ENCODE measurements at regions not wholly inside any gene's neighbourhood (a gene's known extent, or its start where the extent isn't known, plus 50 kb on each side); places are given as distances from the start of the nearest gene placed in this dataset.

DNA sequence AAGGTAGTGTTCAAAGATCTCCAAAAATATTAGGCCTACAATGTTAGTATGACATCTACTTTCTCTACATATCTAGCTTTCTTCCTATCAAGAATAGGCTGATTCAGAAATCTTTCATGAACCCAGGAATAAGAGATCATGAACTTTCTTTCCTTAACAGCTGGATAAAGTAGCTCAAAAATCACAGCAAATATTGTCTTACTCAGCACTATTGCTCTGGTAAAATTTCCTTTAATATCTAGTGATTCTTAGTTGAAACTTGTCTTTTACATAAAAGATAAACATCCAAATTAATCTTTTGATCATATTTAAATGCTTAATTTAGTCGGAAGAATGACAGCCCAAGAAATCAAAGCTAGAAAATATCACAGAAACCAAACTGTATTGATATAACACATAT lies 131.9 kb downstream of the NOL4 start:
- H3K4me3 ChIP-seq (ENCODE audit: low read depth, low read length), result no peak overlapping the region
- no peak overlapping the region for H3K27ac ChIP-seq
- H3K9me3 ChIP-seq (ENCODE audit: severe bottlenecking), result no peaks in the 10 kb centered on the region
- no peaks in the 10 kb centered on the region for H3K27me3 ChIP-seq (ENCODE audit: insufficient read depth, low read depth, severe bottlenecking)
- no peaks in the 10 kb centered on the region for H3K36me3 ChIP-seq
- DNase-seq, result no peak
- TF ChIP-seq, protein P1, sequence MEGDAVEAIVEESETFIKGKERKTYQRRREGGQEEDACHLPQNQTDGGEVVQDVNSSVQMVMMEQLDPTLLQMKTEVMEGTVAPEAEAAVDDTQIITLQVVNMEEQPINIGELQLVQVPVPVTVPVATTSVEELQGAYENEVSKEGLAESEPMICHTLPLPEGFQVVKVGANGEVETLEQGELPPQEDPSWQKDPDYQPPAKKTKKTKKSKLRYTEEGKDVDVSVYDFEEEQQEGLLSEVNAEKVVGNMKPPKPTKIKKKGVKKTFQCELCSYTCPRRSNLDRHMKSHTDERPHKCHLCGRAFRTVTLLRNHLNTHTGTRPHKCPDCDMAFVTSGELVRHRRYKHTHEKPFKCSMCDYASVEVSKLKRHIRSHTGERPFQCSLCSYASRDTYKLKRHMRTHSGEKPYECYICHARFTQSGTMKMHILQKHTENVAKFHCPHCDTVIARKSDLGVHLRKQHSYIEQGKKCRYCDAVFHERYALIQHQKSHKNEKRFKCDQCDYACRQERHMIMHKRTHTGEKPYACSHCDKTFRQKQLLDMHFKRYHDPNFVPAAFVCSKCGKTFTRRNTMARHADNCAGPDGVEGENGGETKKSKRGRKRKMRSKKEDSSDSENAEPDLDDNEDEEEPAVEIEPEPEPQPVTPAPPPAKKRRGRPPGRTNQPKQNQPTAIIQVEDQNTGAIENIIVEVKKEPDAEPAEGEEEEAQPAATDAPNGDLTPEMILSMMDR (IDR thresholded peaks at IDR 0.05; ENCODE audit: low read depth, low read length), result no peak

DNA sequence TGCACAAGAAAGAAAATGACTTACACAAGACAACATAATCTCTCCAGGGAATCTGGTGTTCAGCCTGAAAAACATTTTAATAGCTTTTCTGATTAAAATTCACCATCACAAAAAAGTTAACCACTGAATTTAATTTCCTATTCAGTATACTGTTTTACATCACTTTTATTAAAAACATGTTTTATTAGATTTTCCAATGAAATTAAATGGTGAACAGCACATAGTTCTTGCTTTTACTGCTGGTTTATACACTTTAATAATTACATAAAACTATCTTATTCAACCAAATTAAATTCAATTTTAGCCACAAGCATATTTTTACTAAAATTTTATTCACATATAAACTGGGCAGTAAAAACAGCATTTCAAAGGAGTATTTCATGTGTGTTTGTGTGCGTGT lies 138.3 kb downstream of the NOL4 start:
- Histone ChIP-seq H3K9me3 (ENCODE audit: severe bottlenecking) (no peaks in the 10 kb centered on the region), H3K27me3 (ENCODE audit: insufficient read depth, low read depth, severe bottlenecking) (no peaks in the 10 kb centered on the region), H3K4me3 (ENCODE audit: low read depth, low read length) (no peak overlapping the region), H3K36me3 (no peaks in the 10 kb centered on the region), H3K27ac (no peak overlapping the region)
- TF ChIP-seq, protein P1 (IDR thresholded peaks at IDR 0.05; ENCODE audit: low read depth, low read length), result no peak
- DNase-seq, result no peak

DNA sequence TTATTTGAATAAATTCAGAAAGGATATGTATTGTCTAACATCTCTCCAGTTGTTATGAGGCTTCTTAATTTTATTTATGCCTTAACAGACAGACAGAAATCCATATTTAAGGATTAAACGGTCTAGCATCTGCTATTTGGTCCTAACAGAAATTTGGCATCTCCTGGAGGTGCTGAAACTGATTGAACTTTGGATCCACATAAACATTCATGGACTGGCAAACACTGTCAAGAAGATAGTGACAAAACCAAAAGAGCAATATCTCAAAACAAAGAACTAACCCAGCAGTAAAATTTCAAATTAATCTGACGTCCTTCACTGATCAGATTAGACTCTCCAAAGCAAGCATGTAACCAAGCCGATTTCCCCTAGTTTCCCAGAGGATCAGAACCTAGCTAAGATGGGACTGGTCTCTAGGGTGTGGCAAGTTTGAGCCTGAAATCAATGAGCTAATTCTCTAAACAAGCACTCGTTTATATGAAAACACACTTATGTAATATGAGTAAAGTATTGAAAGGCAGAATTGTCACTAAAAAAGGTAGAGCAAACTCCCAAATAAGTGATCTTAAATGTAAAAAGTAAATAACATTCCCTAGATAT lies 139.5 kb downstream of the NOL4 start:
- TF ChIP-seq, protein P1 (IDR thresholded peaks at IDR 0.05; ENCODE audit: low read depth, low read length), result no peak

DNA sequence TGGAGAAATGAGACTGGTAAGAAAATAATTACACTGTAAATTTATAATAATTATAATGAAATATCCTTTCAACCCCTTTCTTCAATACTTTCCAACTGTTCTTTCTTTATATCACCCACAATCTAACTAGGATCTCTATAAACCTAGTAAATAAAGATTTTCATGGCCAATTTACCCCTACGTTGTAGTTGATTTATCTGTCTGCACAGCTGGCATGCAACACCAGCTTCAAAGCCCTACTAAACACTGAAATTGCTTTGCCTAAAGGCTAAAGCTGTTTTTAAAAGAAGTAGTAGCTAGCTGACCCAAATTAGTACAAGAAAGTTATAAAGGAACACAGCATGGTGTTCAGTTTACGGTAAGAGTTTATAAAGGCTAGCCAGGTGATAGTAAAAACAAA lies 140.1 kb downstream of the NOL4 start:
- DNase-seq, result no peak
- Histone ChIP-seq H3K4me3 (ENCODE audit: low read depth, low read length) (no peak overlapping the region), H3K27ac (no peak overlapping the region), H3K27me3 (ENCODE audit: insufficient read depth, low read depth, severe bottlenecking) (no peaks in the 10 kb centered on the region), H3K36me3 (no peaks in the 10 kb centered on the region), H3K9me3 (ENCODE audit: severe bottlenecking) (no peaks in the 10 kb centered on the region)
- TF ChIP-seq, protein P1 (IDR thresholded peaks at IDR 0.05; ENCODE audit: low read depth, low read length), result no peak

More for the DNA sequence above, 139.5 kb downstream of the NOL4 start:
- H3K27ac ChIP-seq, result no peak overlapping the region
- peak; percentile 6 for DNase-seq
- H3K27me3 ChIP-seq (ENCODE audit: insufficient read depth, low read depth, severe bottlenecking), result no peaks in the 10 kb centered on the region
- no peak overlapping the region for H3K4me3 ChIP-seq (ENCODE audit: low read depth, low read length)
- no peaks in the 10 kb centered on the region for H3K36me3 ChIP-seq
- no peaks in the 10 kb centered on the region for H3K9me3 ChIP-seq (ENCODE audit: severe bottlenecking)

DNA sequence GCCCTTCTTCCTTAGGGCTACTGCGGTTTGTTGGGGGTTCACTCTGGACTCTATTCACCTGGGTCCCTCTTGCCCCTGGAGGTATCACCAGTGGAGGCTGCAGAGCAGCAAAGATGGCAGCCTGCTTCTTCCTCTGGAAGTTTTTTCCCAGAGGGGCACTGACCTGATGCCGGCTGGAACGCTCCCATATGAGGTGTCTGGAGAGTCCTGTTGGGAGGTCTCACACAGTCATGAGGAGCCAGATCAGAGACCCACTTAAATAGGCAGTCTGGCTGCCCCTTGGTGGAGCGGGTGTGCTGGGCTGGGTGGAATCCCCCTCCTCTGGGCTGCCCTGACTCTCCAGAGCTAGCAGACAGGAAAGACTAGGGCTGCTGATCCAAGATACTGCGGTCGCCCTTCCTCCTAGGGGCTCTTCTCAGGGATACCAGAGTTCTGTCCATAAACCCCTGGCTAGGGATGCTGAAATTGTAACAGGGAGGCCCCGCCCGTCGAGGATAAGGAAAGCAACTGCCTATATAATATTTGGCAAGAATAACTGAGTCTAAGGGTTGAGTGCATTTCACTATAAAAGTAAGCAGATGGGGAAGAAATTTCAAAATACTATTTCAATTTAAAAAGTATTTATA lies 140.7 kb downstream of the NOL4 start:
- TF ChIP-seq, protein P1 (IDR thresholded peaks at IDR 0.05; ENCODE audit: low read depth, low read length), result no peak
- Histone ChIP-seq H3K4me3 (ENCODE audit: low read depth, low read length) (no peak overlapping the region), H3K9me3 (ENCODE audit: severe bottlenecking) (no peaks in the 10 kb centered on the region), H3K36me3 (no peaks in the 10 kb centered on the region), H3K27ac (no peak overlapping the region), H3K27me3 (ENCODE audit: insufficient read depth, low read depth, severe bottlenecking) (no peaks in the 10 kb centered on the region)
- no peak for DNase-seq

DNA sequence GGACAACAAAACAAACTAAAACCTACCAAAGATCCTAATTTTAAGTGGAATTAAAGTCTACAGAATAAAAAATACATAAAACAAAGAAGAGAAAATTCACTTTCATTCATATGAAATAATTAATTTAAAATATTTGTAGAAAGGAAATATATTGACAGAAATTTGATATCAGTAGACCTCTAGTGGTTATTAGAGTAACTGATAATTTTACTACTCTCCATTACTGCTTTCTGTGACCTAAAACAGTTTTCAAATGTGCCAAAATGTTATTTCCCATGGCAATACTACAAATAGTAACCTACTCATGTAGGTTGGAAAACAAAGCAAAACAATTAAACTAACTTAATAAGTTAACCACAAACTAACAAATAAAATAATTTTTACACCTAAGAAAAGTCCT lies 147.1 kb downstream of the NOL4 start:
- TF ChIP-seq, protein P1 (IDR thresholded peaks at IDR 0.05; ENCODE audit: low read depth, low read length), result no peak
- no peaks in the 10 kb centered on the region for H3K36me3 ChIP-seq
- no peaks in the 10 kb centered on the region for H3K27me3 ChIP-seq (ENCODE audit: insufficient read depth, low read depth, severe bottlenecking)
- H3K9me3 ChIP-seq (ENCODE audit: severe bottlenecking), result no peaks in the 10 kb centered on the region
- no peak overlapping the region for H3K4me3 ChIP-seq (ENCODE audit: low read depth, low read length)
- H3K27ac ChIP-seq, result no peak overlapping the region
- DNase-seq, result no peak
